ENCODE measurements at regions not wholly inside any gene's neighbourhood (a gene's known extent, or its start where the extent isn't known, plus 50 kb on each side); places are given as distances from the start of the nearest gene placed in this dataset.

DNA sequence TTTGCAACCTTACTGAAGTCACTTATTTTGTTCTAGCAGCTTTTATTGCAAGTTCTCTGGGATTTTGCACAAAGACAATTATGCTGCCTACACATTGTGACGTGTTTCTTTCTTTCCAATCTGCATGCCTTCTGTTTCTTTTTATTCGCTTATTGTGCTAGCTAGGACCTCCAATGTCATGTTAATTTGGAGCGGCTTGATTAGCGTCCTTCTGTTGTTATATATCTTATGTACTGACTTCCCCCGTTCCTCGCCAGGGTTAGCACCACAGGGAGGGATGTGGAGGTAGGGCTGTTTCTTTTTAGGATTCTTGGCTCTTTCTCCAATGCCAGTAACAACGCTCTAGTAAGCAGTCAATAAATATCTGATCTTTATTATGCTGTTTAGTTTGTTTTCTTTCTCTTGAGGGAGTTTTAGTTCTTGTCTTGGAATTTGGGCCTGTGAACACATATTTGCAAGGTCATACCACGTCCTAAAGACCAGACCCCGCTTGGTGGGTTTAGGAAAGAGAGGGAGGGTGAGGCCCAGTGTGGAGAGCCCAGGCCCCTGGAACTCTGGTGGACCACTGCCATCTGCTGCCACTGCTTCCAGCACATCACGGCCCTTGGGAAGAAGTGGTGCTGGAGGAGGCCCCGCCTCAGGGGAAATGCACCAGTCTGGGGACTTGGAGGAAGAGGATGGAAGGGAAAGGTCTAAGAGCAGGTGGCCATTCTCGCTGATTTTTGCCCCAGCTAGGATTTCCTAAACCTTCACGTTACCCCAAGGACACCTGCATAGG, 129.1 kb downstream of the TRIML1 start:
- Histone ChIP-seq H3K36me3 (ENCODE audit: insufficient read depth) (no peaks in the 10 kb centered on the region), H3K79me2 (ENCODE audit: insufficient read depth, low read depth) (no peaks in the 10 kb centered on the region), H3K9ac (no peak overlapping the region), H2AFZ (ENCODE audit: low read depth) (no peak overlapping the region), H3K4me1 (ENCODE audit: low read depth, poor library complexity, severe bottlenecking) (no peaks in the 10 kb centered on the region), H3K27ac (no peak overlapping the region), H3K27me3 (ENCODE audit: insufficient read depth, low read depth) (no peaks in the 10 kb centered on the region), H4K20me1 (ENCODE audit: insufficient read depth) (no peaks in the 10 kb centered on the region), H3K4me3 (IDR thresholded peaks at IDR 0.05; ENCODE audit: insufficient read depth, low read depth, low read length) (no peak overlapping the region), H3K4me2 (no peak overlapping the region)
- TF ChIP-seq, protein P1, sequence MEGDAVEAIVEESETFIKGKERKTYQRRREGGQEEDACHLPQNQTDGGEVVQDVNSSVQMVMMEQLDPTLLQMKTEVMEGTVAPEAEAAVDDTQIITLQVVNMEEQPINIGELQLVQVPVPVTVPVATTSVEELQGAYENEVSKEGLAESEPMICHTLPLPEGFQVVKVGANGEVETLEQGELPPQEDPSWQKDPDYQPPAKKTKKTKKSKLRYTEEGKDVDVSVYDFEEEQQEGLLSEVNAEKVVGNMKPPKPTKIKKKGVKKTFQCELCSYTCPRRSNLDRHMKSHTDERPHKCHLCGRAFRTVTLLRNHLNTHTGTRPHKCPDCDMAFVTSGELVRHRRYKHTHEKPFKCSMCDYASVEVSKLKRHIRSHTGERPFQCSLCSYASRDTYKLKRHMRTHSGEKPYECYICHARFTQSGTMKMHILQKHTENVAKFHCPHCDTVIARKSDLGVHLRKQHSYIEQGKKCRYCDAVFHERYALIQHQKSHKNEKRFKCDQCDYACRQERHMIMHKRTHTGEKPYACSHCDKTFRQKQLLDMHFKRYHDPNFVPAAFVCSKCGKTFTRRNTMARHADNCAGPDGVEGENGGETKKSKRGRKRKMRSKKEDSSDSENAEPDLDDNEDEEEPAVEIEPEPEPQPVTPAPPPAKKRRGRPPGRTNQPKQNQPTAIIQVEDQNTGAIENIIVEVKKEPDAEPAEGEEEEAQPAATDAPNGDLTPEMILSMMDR (conservative IDR thresholded peaks at IDR 0.05; ENCODE audit: low read depth, low read length), result no peak

DNA sequence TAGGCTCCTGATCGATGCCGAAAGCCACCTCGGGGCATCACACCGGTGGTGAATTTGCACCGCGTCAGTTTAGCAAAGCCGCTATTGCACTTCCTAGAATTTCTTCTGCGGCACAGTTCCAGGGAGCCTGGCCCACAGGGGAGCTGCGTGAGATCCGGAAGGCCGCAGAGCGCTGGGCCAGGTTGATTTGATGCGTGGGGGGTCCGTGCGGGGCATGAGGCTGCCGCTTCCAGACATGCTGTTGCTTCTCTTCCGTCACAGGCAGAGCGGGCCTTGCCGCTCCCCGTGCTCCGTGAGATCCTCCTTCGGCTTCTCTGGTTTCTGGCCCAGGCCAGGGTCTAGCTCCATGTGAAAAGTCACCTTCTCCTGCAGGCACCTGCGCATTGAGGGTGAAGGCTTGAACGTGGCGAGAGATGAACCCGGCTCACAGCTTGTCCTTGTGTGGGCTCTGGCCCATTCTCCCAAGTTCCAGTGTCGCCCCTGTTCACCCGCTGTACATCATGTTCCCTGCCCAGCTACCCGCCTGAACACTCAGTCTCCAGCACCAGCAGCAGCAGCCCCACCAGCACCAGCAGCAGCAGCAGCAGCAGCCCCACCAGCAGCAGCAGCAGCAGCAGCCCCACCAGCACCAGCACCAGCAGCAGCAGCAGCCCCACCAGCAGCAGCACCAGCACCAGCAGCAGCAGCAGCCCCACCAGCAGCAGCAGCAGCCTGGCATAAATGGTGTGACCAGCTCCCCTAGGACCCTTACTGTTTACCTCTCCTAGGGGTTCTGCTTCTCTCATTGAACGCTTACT, 131.2 kb downstream of the TRIML1 start:
- no peaks in the 10 kb centered on the region for H3K79me2 ChIP-seq (ENCODE audit: insufficient read depth, low read depth)
- TF ChIP-seq, protein P1 (conservative IDR thresholded peaks at IDR 0.05; ENCODE audit: low read depth, low read length), result no peak
- H3K4me2 ChIP-seq, result no peak overlapping the region
- no peaks in the 10 kb centered on the region for H3K4me1 ChIP-seq (ENCODE audit: low read depth, poor library complexity, severe bottlenecking)
- no peak overlapping the region for H3K27ac ChIP-seq
- H3K36me3 ChIP-seq (ENCODE audit: insufficient read depth), result no peaks in the 10 kb centered on the region
- H3K27me3 ChIP-seq (ENCODE audit: insufficient read depth, low read depth), result no peaks in the 10 kb centered on the region
- H3K9ac ChIP-seq, result no peak overlapping the region
- H2AFZ ChIP-seq (ENCODE audit: low read depth), result no peak overlapping the region
- H4K20me1 ChIP-seq (ENCODE audit: insufficient read depth), result no peaks in the 10 kb centered on the region
- H3K4me3 ChIP-seq (IDR thresholded peaks at IDR 0.05; ENCODE audit: insufficient read depth, low read depth, low read length), result no peak overlapping the region

GRCh38 chr4:188275686-188276085, 136.4 kb downstream of the TRIML1 start:
- TF ChIP-seq, protein P1 (conservative IDR thresholded peaks at IDR 0.05; ENCODE audit: low read depth, low read length), result no peak
- Histone ChIP-seq H3K4me1 (ENCODE audit: low read depth, poor library complexity, severe bottlenecking) (no peaks in the 10 kb centered on the region), H3K4me3 (IDR thresholded peaks at IDR 0.05; ENCODE audit: insufficient read depth, low read depth, low read length) (no peak overlapping the region), H3K36me3 (ENCODE audit: insufficient read depth) (no peaks in the 10 kb centered on the region), H2AFZ (ENCODE audit: low read depth) (no peak overlapping the region), H3K79me2 (ENCODE audit: insufficient read depth, low read depth) (no peaks in the 10 kb centered on the region), H3K9ac (no peak overlapping the region), H3K27me3 (ENCODE audit: insufficient read depth, low read depth) (no peaks in the 10 kb centered on the region), H3K27ac (no peak overlapping the region), H3K4me2 (no peak overlapping the region), H4K20me1 (ENCODE audit: insufficient read depth) (no peaks in the 10 kb centered on the region)

GRCh38 chr4:188279184-188279583, 139.9 kb downstream of the TRIML1 start:
- no peaks in the 10 kb centered on the region for H3K27me3 ChIP-seq (ENCODE audit: insufficient read depth, low read depth)
- H3K27ac ChIP-seq, result no peak overlapping the region
- H3K36me3 ChIP-seq (ENCODE audit: insufficient read depth), result no peaks in the 10 kb centered on the region
- TF ChIP-seq, protein P1 (conservative IDR thresholded peaks at IDR 0.05; ENCODE audit: low read depth, low read length), result no peak
- no peak overlapping the region for H3K9ac ChIP-seq
- H3K4me1 ChIP-seq (ENCODE audit: low read depth, poor library complexity, severe bottlenecking), result no peaks in the 10 kb centered on the region
- H3K79me2 ChIP-seq (ENCODE audit: insufficient read depth, low read depth), result no peaks in the 10 kb centered on the region
- H4K20me1 ChIP-seq (ENCODE audit: insufficient read depth), result no peaks in the 10 kb centered on the region
- H3K4me2 ChIP-seq, result no peak overlapping the region
- H3K4me3 ChIP-seq (IDR thresholded peaks at IDR 0.05; ENCODE audit: insufficient read depth, low read depth, low read length), result no peak overlapping the region
- no peak overlapping the region for H2AFZ ChIP-seq (ENCODE audit: low read depth)
